GM21619 (cell line): ENCODE measurements at regions not wholly inside any gene's neighbourhood (a gene's known extent, or its start where the extent isn't known, plus 50 kb on each side); places are given as distances from the start of the nearest gene placed in this dataset.

Experiments
- ATAC-seq: cut with Tn5 transposase; IDR thresholded peaks from one replicate; pipeline ENCODE4 v1.9.1; 2021; ENCODE audit not compliant: unreplicated experiment

GRCh38 chr15:70431854-70432253 lies 331.5 kb downstream of the UACA start:
- no peak for ATAC-seq

GRCh38 chr15:70430069-70430468 lies 332.4 kb upstream of the TLE3 start:
- no peak for ATAC-seq

DNA sequence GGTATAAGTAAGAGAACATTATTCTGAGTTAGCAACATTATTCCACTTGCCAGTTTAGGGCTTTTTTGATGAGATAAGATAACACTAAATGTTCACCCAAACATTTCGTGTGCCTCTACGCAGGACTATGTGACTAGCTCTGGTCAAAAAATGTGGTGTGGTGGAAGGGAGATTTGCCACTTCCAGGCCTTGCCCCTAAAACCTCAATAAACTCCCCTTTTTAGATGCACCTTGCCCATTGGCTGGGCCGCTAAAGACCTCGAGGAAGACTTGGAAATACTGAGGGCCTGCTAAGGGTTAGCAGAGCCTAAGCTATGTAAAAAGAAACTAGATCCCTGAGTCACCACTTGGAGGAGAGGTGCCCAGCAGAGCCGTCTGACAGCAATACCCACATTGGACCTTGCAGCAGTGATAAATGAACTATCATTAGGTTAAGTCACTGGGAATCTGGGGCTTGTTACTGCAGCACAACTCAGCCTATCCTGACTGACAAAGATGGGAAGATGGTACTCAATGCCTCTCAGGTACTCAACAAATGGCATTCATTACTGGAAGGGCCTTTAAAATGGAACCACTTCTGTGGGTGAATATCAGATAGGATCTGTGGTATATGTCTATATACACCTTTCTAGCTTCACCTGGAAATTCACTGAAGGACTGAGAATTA lies 331.5 kb upstream of the TLE3 start:
- no peak for ATAC-seq

GRCh38 chr15:70428211-70428822 lies 330.6 kb upstream of the TLE3 start:
- no peak for ATAC-seq

DNA sequence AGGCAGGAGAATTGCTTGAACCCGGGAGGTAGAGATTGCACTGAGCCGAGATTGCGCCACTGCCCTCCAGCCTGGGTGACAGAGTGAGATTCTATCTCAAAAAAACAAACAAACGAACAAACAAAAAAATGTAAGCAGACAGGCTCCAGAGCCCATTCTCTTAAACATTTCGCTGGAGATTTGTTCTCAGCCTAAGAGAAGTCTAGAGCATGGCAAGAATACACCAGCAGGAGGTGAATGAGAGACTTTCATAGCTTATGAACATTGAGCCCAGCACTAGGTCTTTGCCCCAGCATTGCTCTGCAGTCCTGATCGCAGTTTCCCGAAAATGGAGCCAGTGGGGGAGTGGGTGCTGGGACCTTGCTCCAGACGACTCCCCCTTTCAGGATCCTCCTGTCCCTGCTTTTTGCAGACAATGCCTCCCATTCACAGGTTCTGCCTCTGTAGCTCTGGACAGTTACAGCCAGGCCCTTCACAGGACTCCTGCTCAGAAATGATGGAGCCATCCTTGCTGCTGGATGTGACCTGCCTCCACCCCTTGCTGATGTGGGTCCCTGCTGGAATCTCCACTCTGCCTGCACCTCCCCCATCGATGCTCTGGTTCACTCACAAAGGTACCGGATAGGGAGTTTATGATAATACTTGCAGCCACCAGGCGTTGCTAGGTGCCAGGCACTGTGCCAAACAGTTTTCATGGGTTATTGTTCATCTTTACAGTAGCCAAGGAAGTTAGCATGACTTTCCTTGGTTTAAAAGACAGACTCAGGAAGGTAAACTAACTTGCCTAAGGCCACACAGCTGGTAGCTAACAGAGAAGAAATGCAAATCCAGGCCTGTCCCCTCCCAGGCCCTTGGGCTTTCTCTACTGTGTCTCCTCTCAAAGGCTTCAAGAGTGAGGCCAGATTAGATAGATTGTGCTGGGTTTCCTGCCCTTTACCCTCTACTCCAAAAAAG lies 329.7 kb upstream of the TLE3 start:
- ATAC-seq: no peak

DNA sequence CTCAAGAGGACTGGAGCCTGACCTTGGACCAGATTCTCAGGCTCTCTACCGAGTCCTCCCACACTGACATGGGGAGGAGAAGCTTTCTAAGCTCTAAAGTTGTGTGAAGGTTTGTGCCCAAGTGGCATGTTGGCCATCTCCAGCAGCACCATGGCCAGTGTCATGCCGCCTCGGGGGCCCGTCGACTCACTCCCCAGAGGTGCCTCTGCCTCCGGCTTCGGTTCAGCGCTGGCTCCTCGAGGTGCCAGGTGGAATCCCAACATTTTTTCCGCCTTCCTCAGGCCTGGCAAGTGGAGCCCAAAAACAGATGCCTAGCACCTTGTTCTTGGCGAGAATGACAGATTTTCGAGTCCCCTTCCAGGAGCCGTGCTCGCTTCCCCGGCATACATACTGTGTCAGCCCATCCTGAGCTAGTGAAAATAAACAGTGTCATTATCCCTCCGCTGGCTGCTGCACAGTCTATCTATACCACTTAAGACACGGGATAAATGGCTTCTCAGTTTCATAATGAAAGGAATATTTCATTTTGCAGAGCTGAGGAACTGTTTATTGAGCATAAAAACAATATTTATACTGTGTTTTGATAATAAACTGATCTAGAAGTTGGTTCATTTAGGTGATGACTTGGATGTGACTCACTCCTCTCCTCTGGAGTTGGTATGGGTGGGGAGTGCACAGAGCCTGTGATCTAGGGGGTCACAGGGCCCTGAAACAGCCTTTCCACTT lies 328.5 kb upstream of the TLE3 start:
- no peak for ATAC-seq

DNA sequence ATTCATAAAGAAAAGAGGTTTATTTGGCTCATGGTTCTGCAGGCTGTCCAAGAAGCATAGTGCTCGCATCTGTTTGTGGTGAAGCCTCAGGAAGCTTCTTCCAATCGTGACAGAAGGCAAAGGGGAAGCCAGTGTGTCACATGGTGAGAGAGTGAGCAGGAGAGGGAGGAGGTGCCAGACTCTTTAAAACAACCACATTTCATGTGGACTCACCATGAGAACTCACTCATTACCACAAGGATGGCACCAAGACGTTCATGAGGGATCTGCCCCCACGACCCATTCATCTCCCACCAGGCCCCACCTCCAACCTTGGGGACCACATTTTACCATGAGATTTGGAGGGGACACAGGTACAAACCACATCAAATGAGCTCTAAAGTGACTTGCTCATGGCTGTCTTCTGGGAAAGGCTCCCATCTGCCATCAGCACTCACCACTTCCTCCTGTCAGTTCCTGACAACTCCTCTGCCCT lies 327.3 kb upstream of the TLE3 start:
- no peak for ATAC-seq

- ATAC-seq: no peak
These were observed 325.6 kb upstream of the TLE3 start for GRCh38 chr15:70423267-70423666.

DNA sequence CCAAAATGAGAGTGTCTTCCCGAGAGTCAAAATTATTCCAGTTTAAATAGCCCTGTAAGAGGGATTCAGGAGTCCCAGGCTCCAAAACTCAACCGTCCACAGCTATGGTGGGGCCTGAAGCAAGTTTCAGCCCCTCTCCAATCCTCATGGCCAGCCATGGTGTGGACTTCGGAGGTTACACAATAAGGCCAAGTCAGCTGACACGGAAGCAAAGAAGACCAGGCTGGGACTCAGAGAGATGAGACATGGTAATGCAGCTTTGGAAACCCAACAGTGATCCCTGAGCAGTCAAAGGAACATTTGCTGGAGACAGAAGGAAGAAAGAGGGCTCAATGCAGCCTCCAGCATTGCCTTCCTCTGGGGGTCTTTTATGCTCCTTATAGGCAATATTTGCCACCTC lies 324.6 kb upstream of the TLE3 start:
- no peak for ATAC-seq

DNA sequence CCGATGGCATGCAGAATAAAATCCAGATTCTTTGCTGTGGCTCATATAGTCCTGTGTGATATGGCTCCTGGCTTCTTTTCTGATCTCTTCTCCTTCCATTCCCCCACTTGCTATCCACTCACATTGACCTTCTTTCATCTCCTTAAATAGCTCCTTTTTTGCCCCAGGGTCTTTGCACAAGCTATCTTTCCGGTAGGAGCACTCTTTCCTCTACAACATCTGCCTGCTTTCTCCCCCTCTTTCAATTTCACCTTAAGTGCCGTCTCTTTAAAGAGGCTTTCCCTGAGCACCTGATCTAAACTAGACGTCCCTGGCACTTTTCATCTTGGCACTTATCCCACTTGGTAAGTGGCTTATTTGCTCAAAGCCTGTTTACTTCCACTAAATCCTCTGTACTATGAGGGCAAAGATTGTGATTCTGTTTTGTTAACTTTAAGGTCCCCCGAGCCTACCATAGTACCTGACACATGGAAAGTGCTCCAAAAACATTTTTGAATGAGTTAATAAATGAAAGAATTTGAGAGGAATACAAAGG lies 323.3 kb upstream of the TLE3 start:
- no peak for ATAC-seq

DNA sequence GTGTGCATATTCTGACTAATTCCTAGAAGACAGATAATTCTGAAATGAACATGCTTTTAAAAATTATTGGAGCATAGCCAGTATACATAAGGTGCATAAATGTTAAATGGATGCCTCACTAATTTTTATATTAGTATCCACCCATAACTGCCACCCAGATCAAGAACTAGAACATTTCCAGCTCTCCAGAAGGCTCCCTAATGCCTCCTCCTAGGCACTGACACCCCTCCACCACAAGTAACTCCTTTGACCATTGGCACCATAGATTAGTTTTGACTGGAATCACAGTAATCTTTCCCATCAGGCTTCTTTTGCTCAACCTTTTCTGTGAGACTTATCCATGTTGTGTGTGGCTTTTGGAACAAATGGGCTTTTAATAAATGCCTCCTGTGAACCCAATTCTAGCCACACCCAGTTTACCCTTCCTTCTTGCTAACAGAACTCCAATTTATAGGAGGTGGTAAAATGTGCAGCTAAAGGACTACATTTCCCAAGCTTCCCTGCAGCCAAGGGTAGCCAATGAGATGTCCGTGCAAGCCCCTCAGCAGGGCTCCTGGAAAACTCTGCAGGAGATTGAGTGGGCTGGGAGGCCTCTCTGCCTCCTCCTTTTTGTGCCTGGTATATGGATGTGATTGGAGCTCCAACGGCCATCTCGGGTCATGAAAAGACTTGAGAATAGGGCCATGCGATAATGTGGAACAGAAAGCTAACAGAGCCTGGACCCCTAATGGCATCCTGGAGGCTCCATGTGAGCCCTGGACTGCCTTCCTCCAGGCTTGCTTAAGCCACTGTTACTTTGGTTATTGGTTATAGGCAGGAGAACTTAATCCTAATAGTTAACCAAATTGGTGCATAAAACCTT lies 322.6 kb upstream of the TLE3 start:
- no peak for ATAC-seq

DNA sequence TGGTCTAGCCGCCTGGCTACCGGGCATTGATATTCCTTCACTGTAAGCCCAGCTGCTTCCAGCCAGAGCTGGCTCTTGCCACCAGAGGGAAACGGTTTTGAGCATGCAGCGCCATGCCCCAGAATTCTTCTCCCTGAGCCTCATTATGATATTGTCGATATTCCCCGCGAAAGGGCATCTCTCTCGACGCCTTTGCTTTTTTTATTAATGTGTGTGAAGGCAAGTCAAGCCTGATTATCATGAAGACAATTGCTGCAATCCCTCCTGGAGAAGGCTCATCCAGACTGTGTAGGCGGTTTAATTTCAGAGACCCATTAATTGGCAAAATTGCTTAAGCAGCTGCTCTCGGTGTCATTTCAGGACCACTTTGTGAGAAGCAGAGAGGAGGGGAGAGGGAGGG lies 321.2 kb upstream of the TLE3 start:
- ATAC-seq: no peak

DNA sequence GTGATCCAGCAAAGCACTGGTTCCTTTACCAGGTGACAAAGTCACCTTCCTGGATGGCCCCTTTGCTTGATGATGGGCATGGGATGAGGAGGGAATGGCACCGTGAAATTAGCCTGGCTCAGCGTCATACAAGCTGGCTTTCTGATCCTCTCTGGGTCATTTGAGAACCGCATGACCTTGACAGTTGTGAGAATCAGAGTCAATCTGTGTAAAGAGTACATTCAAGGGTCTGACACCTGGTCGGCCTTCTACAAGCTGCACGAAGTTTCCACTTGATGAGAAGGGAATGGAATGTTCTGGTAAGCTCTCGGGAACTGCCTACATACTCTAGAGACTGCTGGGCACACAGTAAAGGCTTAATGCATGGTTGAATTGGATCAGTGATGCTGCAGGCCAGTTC lies 319.8 kb upstream of the TLE3 start:
- ATAC-seq: no peak

GRCh38 chr15:70416829-70417228 lies 319.1 kb upstream of the TLE3 start:
- ATAC-seq: no peak

DNA sequence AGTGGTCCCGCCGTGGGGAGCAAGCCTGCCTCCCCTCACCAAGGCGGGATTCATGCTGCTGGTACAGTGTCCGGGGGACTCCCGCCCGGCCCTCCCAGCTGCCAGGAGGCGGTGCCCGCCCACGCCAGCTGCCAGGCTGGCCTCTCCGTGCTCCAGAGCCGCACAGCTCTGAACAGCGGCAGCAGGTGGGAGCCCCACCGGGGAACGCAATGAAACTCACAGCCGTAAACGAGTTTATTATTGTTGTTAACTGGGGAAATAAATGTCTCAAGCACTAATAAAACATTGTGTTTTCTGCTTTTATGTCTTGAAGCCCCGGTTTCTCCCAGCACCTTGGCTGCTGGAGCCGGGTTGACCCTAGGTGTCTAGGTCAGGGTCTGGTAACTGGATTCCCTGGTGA lies 317.7 kb upstream of the TLE3 start:
- no peak for ATAC-seq

GRCh38 chr15:70414626-70415025 lies 316.9 kb upstream of the TLE3 start:
- ATAC-seq: no peak

GRCh38 chr15:70412794-70413193 lies 315.1 kb upstream of the TLE3 start:
- no peak for ATAC-seq

DNA sequence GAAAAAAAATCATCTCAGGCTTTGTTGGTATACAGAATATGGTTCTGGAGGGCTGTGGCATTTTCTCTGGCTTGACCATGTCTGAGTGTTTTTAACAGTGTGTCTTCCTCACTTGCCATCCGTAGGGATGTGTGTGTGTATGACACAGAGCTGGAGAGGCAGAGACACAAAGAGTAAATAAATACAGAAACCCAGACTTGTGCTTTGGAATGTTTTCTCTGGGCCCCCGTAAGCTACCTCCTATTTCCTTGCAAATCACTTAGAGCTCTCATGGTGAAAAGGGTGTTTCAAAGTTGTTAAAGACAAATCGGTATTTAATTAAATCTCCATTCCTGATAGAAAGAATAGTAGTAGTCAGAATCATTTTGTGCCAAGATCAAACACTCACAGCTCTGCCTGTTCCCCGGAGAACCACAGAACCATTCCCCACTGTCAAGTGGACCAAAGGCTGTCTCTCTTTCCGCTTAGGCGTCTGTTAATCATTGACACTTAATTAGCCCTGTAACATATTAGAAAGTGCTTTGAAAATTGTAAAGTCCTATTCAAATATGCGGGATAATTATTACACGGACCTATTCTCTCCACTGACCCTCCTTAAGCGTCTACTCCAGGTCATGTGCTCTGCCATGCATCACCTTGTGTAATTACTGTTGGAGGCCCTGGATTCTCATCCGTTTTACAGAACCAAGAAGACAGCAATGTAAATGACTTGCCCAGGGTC lies 313.6 kb upstream of the TLE3 start:
- ATAC-seq: no peak

DNA sequence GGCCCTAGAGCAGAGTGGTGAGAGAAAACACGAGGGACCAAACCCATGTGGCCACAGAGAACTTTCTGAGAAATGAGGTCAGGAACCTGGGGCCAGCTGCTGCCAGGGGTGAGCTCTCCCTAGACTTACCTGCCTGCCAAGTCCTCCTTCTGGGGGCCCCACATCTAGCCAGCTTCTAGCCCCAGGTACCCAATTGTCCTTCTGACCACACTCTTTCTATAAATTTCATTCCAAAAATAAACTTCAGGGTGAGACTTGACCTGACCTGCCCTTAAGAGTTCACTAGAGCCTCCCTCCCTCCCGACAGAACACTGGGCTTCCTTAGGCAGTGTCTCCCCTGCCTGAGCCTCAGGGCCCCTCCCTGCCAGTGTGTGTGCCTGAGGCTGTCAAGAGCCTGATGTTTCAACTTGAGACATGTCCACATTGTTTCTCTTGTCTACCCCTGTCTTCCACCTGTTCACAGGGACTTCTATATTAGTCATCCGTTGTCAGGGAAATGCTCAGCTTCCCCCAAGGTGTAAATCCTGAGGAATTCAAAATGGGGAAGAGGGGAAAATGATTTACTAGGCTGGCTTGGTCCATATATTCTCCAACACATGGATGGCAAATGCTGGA lies 312.8 kb upstream of the TLE3 start:
- no peak for ATAC-seq
